HepG2 (cell line): ENCODE measurements at regions not wholly inside any gene's neighbourhood (a gene's known extent, or its start where the extent isn't known, plus 50 kb on each side); places are given as distances from the start of the nearest gene placed in this dataset.

Source experiments
- ATAC-seq: fragments of 200-7000 bp; cut with Tn5 transposase; 3 replicates; pipeline ENCODE4 v1.9.1; 2020; ENCODE audit warnings: mild to moderate bottlenecking, moderate library complexity
- BruUV-seq: library from RNA; stranded (reverse); fragments of 400-500 nt; replicated peaks from 2 replicates; lab custom pipeline; 2021; lab: Mats Ljungman, UMichigan
- CTCF ChIA-PET: fragments of 300-600 bp; formaldehyde crosslinking; extraction: SDS; loops from one replicate; lab custom pipeline; 2021; ENCODE audit warnings: low total read pairs, inconsistent platforms, low intra/inter-chr PET ratio; lab: Yijun Ruan, JAX
- POLR2A ChIA-PET: fragments of 350-600 bp; sonication (Branson Sonifier 250); formaldehyde crosslinking; loops from one replicate; lab custom pipeline; 2020; ENCODE audit warnings: antibody characterized with exemption, inconsistent platforms; lab: Yijun Ruan, JAX
- DNase-seq: peaks from one replicate; pipeline ENCODE4 v3.0.0-alpha.2; 2015; ENCODE audit warnings: low spot score
- FAIRE-seq: peaks from 3 replicates; lab custom pipeline; 2011; peaks lifted over from hg19 to GRCh38; lab: Jason Lieb, UNC
- H2AFZ ChIP-seq: one replicate; pipeline ENCODE4 v1.6.1; 2011; ENCODE audit warnings: low read length, inconsistent platforms
- H3K27ac ChIP-seq: fragments of 300-600 bp; 3 replicates; pipeline ENCODE4 v1.8.0; 2011; ENCODE audit warnings: mixed run types, mild to moderate bottlenecking, mixed read lengths, low read length, inconsistent platforms; ENCODE audit not compliant: insufficient read depth; ENCODE audit errors: extremely low read length
- H3K27me3 ChIP-seq, 2 experiments: fragments of 200-600 bp in 1 of 2; 2 replicates in 1 of 2; 3 replicates in 1 of 2; pipeline versions ENCODE4 v1.6.0 to v1.8.0; 2011; ENCODE audit warnings: low read length in 2 of 2, mild to moderate bottlenecking in 2 of 2, moderate library complexity in 2 of 2, inconsistent platforms in 1 of 2; ENCODE audit not compliant: insufficient read depth in 2 of 2, control insufficient read depth in 1 of 2
- H3K36me3 ChIP-seq, 2 experiments: fragments of 200-600 bp in 1 of 2; replicated peaks in 1 of 2; 2 replicates in 1 of 2; 3 replicates in 1 of 2; pipeline versions ENCODE4 v1.5.1 to v1.8.0; 2011; ENCODE audit warnings: low read length in 2 of 2, inconsistent platforms in 1 of 2; ENCODE audit not compliant: insufficient read depth in 2 of 2, control insufficient read depth in 1 of 2
- H3K4me1 ChIP-seq: 2 replicates; pipeline ENCODE4 v1.5.1; 2012; ENCODE audit warnings: low read length, inconsistent platforms; ENCODE audit not compliant: insufficient read depth
- H3K4me2 ChIP-seq: 2 replicates; pipeline ENCODE4 v1.6.0; 2011; ENCODE audit warnings: low read depth, low read length, inconsistent platforms
- H3K4me3 ChIP-seq, 3 experiments: fragments of 200-600 bp in 1 of 3; sonication (generic), shearing (Covaris generic) in 1 of 3; replicated peaks in 1 of 3; 2 replicates each; pipeline ENCODE4 v1.5.1; 2011 to 2016; ENCODE audit warnings: low read length in 3 of 3, inconsistent platforms in 2 of 3, low read depth in 2 of 3, mild to moderate bottlenecking in 2 of 3, control low read depth in 1 of 3, mixed read lengths in 1 of 3; ENCODE audit not compliant: insufficient read depth in 1 of 3
- H3K79me2 ChIP-seq: one replicate; pipeline ENCODE4 v1.6.1; 2011; ENCODE audit warnings: low read length, inconsistent platforms; ENCODE audit not compliant: insufficient read depth
- H3K9ac ChIP-seq: 2 replicates; pipeline ENCODE4 v1.6.0; 2011; ENCODE audit warnings: mild to moderate bottlenecking, low read depth, low read length, inconsistent platforms; ENCODE audit not compliant: insufficient read depth
- H3K9me3 ChIP-seq: 2 replicates; pipeline ENCODE4 v1.5.1; 2012; ENCODE audit warnings: mild to moderate bottlenecking, low read length
- H4K20me1 ChIP-seq: 2 replicates; pipeline ENCODE4 v1.6.0; 2011; ENCODE audit warnings: inconsistent platforms, mild to moderate bottlenecking, low read length, moderate library complexity; ENCODE audit not compliant: insufficient read depth
- ATM ChIP-seq: fragments of 450-650 bp; IDR thresholded peaks from 2 replicates; pipeline ENCODE4 v1.7.1; 2017; ENCODE audit warnings: mild to moderate bottlenecking, borderline replicate concordance
- DZIP1 ChIP-seq: sonication (generic); formaldehyde crosslinking; IDR thresholded peaks from 2 replicates; pipeline ENCODE4 v1.5.0; 2020; ENCODE audit warnings: mild to moderate bottlenecking, missing genetic modification reagents
- HOXA7 ChIP-seq: sonication (generic); formaldehyde crosslinking; IDR thresholded peaks from 2 replicates; pipeline ENCODE4 v1.8.1; 2022; ENCODE audit warnings: mild to moderate bottlenecking, missing genetic modification reagents, moderate library complexity
- KMT2B ChIP-seq: IDR thresholded peaks from 2 replicates; pipeline ENCODE4 v1.6.1; 2016; ENCODE audit warnings: missing genetic modification reagents, missing compliant biosample characterization
- MED8 ChIP-seq: sonication (generic); formaldehyde crosslinking; IDR thresholded peaks from 2 replicates; pipeline ENCODE4 v1.8.1; 2023; ENCODE audit warnings: mild to moderate bottlenecking, missing genetic modification reagents; ENCODE audit not compliant: insufficient replicate concordance
- SRY ChIP-seq: sonication (generic); formaldehyde crosslinking; IDR thresholded peaks from 2 replicates; pipeline ENCODE4 v1.8.0; 2022; ENCODE audit warnings: mild to moderate bottlenecking, missing genetic modification reagents
- TEAD3 ChIP-seq: optimal IDR thresholded peaks from 2 replicates; pipeline ENCODE3; 2016; ENCODE audit warnings: borderline replicate concordance
- THAP8 ChIP-seq: sonication (generic); formaldehyde crosslinking; IDR thresholded peaks from 2 replicates; pipeline ENCODE4 v1.5.1; 2020; ENCODE audit warnings: missing genetic modification reagents, mild to moderate bottlenecking, borderline replicate concordance
- TRIM22 ChIP-seq: fragments of 450-650 bp; IDR thresholded peaks from 2 replicates; pipeline ENCODE4 v1.6.1; 2017
- ZBTB44 ChIP-seq: sonication (generic); formaldehyde crosslinking; IDR thresholded peaks from 2 replicates; pipeline ENCODE4 v1.4.0; 2020; ENCODE audit warnings: missing genetic modification reagents
- ZFP36 ChIP-seq: fragments of 150-350 bp; IDR thresholded peaks from 2 replicates; pipeline ENCODE4 v1.6.1; 2018; ENCODE audit warnings: borderline replicate concordance, low read length, low read depth; ENCODE audit not compliant: partially characterized antibody
- ZNF235 ChIP-seq: sonication (generic); formaldehyde crosslinking; IDR thresholded peaks from 2 replicates; pipeline ENCODE4 v1.8.1; 2023; ENCODE audit warnings: mild to moderate bottlenecking, missing genetic modification reagents, borderline replicate concordance
- ZNF431 ChIP-seq: sonication (generic); formaldehyde crosslinking; IDR thresholded peaks from 2 replicates; pipeline ENCODE4 v1.9.0; 2022; ENCODE audit warnings: missing genetic modification reagents, low read depth, mild to moderate bottlenecking, borderline replicate concordance
- ZNF460 ChIP-seq: sonication (generic); formaldehyde crosslinking; IDR thresholded peaks from 2 replicates; pipeline ENCODE4 v1.5.1; 2020; ENCODE audit warnings: missing genetic modification reagents, mild to moderate bottlenecking, borderline replicate concordance
- ZNF784 ChIP-seq: sonication (generic); formaldehyde crosslinking; IDR thresholded peaks from 2 replicates; pipeline ENCODE4 v1.5.1; 2020; ENCODE audit warnings: missing genetic modification reagents, mild to moderate bottlenecking, borderline replicate concordance
- WGBS: methylation state at CpG from one replicate; pipeline ENCODE4 v1.1.6; 2017; ENCODE audit warnings: low lambda C conversion rate; 5-methylcytosine and 5-hydroxymethylcytosine counted together
- in situ Hi-C: cut with HindIII; loops from 2 replicates; pipeline ENCODE4 v1.10.0; 2017; ENCODE audit warnings: low pct_unique_long_range_greater_than_20kb; ENCODE audit not compliant: extremely low pct_ligation_motif_present
- intact Hi-C: fragments of 100-400 bp; cut with micrococcal nuclease; formaldehyde crosslinking; loops from one replicate; pipeline ENCODE4 v1.10.0; 2022; ENCODE audit not compliant: unreplicated experiment

GRCh38 chrX:65596270-65597034 is 61.9 kb upstream of the LAS1L start:
- Histone ChIP-seq H3K4me2 (no peak overlapping the region), H3K27ac (no peak overlapping the region), H3K4me1 (no peaks in the 10 kb centered on the region), H3K79me2 (no peaks in the 10 kb centered on the region), H3K36me3 (no peaks in the 10 kb centered on the region), H2AFZ (no peak overlapping the region), H3K9ac (no peak overlapping the region), H3K4me3 (no peak overlapping the region), H4K20me1 (no peaks in the 10 kb centered on the region), H3K27me3 (no peaks in the 10 kb centered on the region), H3K9me3 (no peaks in the 10 kb centered on the region)
- intact Hi-C loops (loop anchor here (5.0 kb wide), 1 partner anchor 391 kb away; no protein-coding TSS in a partner anchor), in situ Hi-C loops (loop anchor here (25.0 kb wide), 1 partner anchor 1141 kb away; no protein-coding TSS in a partner anchor)
- ChIA-PET POLR2A (no interaction called here), CTCF (interaction anchor here (1.3 kb wide), 1 partner anchor 1135 kb away, joined by 3 read pairs; no protein-coding TSS in a partner anchor)
- TF ChIP-seq HOXA7 (CRISPR knock-in tag), result no peak
- no peak for TF ChIP-seq SRY (CRISPR knock-in tag)
- no peak for TF ChIP-seq DZIP1 (CRISPR knock-in tag)
- no peak for TF ChIP-seq ZNF235 (CRISPR knock-in tag)
- TF ChIP-seq ZNF431 (CRISPR knock-in tag), result no peak
- TF ChIP-seq MED8 (CRISPR knock-in tag), result no peak
- TF ChIP-seq TEAD3 (CRISPR knock-in tag), result no peak
- no peak for TF ChIP-seq ATM
- TF ChIP-seq KMT2B (CRISPR knock-in tag), result no peak
- TF ChIP-seq THAP8 (CRISPR knock-in tag), result no peak
- TF ChIP-seq ZFP36, result no peak
- no peak for TF ChIP-seq ZNF460
- no peak for TF ChIP-seq TRIM22
- no peak for TF ChIP-seq ZNF784
- no peak for TF ChIP-seq ZBTB44 (CRISPR knock-in tag)
- 0% methylated on average over 1 of the region's 2 CpGs for WGBS
- DNase-seq (no peak), FAIRE-seq (no peak), ATAC-seq (no peak)
- BruUV-seq, result no TSS peak
